PC-3 (cell line): ENCODE measurements at regions not wholly inside any gene's neighbourhood (a gene's known extent, or its start where the extent isn't known, plus 50 kb on each side); places are given as distances from the start of the nearest gene placed in this dataset.

Experiments used
- ATAC-seq: fragments of 200-7000 bp; cut with Tn5 transposase; 2 replicates; pipeline ENCODE4 v1.9.1; 2020; ENCODE audit warnings: mild to moderate bottlenecking, moderate library complexity
- BruUV-seq: library from RNA; stranded (reverse); fragments of 400-500 nt; replicated peaks from 2 replicates; lab custom pipeline; 2021; lab: Mats Ljungman, UMichigan
- CTCF ChIA-PET: fragments of 300-600 bp; sonication (Branson Sonifier 250); formaldehyde crosslinking; loops from one replicate; lab custom pipeline; 2022; ENCODE audit warnings: antibody characterized with exemption; lab: Charles Lee
- POLR2A ChIA-PET: fragments of 300-600 bp; sonication (Branson Sonifier 250); formaldehyde crosslinking; loops from one replicate; lab custom pipeline; 2022; ENCODE audit warnings: antibody characterized with exemption; ENCODE audit not compliant: unreplicated experiment; lab: Charles Lee
- DNase-seq: peaks from one replicate; pipeline ENCODE4 v3.0.0-alpha.2; 2015
- H2AFZ ChIP-seq: fragments of 300-600 bp; sonication (generic); 2 replicates; pipeline ENCODE4 v1.6.0; 2016; ENCODE audit warnings: antibody characterized with exemption, low read length
- H3F3A ChIP-seq: fragments of 300-600 bp; sonication (generic); one replicate; pipeline ENCODE4 v1.6.0; 2017; ENCODE audit warnings: antibody characterized with exemption, low read length, control low read depth, mild to moderate bottlenecking; ENCODE audit not compliant: unreplicated experiment
- H3K27ac ChIP-seq: fragments of 300-600 bp; sonication (generic); 2 replicates; pipeline ENCODE4 v1.5.1; 2016; ENCODE audit warnings: mild to moderate bottlenecking, low read length
- H3K27me3 ChIP-seq: fragments of 300-600 bp; sonication (generic); 2 replicates; pipeline ENCODE4 v1.6.1; 2016; ENCODE audit warnings: low read length, mixed read lengths
- H3K36me3 ChIP-seq: fragments of 300-600 bp; sonication (generic); 2 replicates; pipeline ENCODE4 v1.6.1; 2016; ENCODE audit warnings: low read depth, mixed run types, low read length, mixed read lengths
- H3K4me1 ChIP-seq: fragments of 300-600 bp; sonication (generic); 2 replicates; pipeline ENCODE4 v1.5.1; 2016; ENCODE audit warnings: low read length; ENCODE audit not compliant: insufficient read depth
- H3K4me2 ChIP-seq: fragments of 300-600 bp; sonication (generic); 2 replicates; pipeline ENCODE4 v1.6.0; 2016; ENCODE audit warnings: low read length
- H3K4me3 ChIP-seq: fragments of 300-600 bp; sonication (generic); 2 replicates; pipeline ENCODE4 v1.5.1; 2016; ENCODE audit warnings: mild to moderate bottlenecking, low read length, mixed read lengths
- H3K79me2 ChIP-seq: fragments of 300-600 bp; sonication (generic); 2 replicates; pipeline ENCODE4 v1.6.1; 2017; ENCODE audit warnings: low read length, mixed read lengths
- H3K9ac ChIP-seq: fragments of 300-600 bp; sonication (generic); 2 replicates; pipeline ENCODE4 v1.6.0; 2016; ENCODE audit warnings: mild to moderate bottlenecking, low read length
- H3K9me2 ChIP-seq: fragments of 300-600 bp; sonication (generic); replicated peaks from 2 replicates; pipeline ENCODE4 v1.6.1; 2016; ENCODE audit warnings: mixed run types, low read length, mixed read lengths
- H3K9me3 ChIP-seq: fragments of 300-600 bp; sonication (generic); 2 replicates; pipeline ENCODE4 v1.6.1; 2016; ENCODE audit warnings: low read length, mixed read lengths
- H4K20me1 ChIP-seq: fragments of 300-600 bp; sonication (generic); 2 replicates; pipeline ENCODE4 v1.6.1; 2016; ENCODE audit warnings: low read length, mixed read lengths
- CTCF ChIP-seq: fragments of 300-600 bp; sonication (generic); conservative IDR thresholded peaks from 2 replicates; pipeline ENCODE4 v1.5.1; 2017; ENCODE audit warnings: antibody characterized with exemption, low read depth, mild to moderate bottlenecking, low read length
- EZH2 ChIP-seq: fragments of 300-600 bp; sonication (generic); IDR thresholded peaks from one replicate; pipeline ENCODE4 v1.6.1; 2017; ENCODE audit warnings: antibody characterized with exemption, mild to moderate bottlenecking, low read length; ENCODE audit not compliant: unreplicated experiment
- EZH2phosphoT487 ChIP-seq: fragments of 300-600 bp; sonication (generic); IDR thresholded peaks from 2 replicates; pipeline ENCODE4 v1.6.1; 2018; ENCODE audit warnings: mild to moderate bottlenecking, antibody characterized with exemption, low read length, borderline replicate concordance
- intact Hi-C: fragments of 100-400 bp; cut with micrococcal nuclease; formaldehyde crosslinking; loops from 2 replicates; pipeline ENCODE4 v1.9.0; 2023

GRCh38 chr4:174581901-174582300 lies 59.6 kb upstream of the HPGD start:
- Histone ChIP-seq H3K4me2 (no peak overlapping the region), H3K79me2 (no peaks in the 10 kb centered on the region), H3K9me3 (no peaks in the 10 kb centered on the region), H3K9ac (no peak overlapping the region), H3K4me1 (peaks cover 12% of the 10 kb centered on the region; the same call in 1 of the 2 replicates), H3K36me3 (no peaks in the 10 kb centered on the region), H4K20me1 (no peaks in the 10 kb centered on the region), H3K4me3 (no peak overlapping the region), H3K9me2 (no peaks in the 10 kb centered on the region), H2AFZ (no peak overlapping the region), H3F3A (no peaks in the 10 kb centered on the region), H3K27ac (no peak overlapping the region), H3K27me3 (no peaks in the 10 kb centered on the region)
- BruUV-seq, result no TSS peak
- intact Hi-C loops, result no loop called here
- CTCF ChIA-PET, result no interaction called here
- TF ChIP-seq EZH2 (no peak), CTCF (no peak), EZH2phosphoT487 (no peak)
- POLR2A ChIA-PET, result no interaction called here
- no peak for DNase-seq
- no peak for ATAC-seq

- H3K4me3 ChIP-seq, result no peak overlapping the region
- H4K20me1 ChIP-seq, result no peaks in the 10 kb centered on the region
- TF ChIP-seq EZH2, result no peak
- no peak for TF ChIP-seq EZH2phosphoT487
- no peak for TF ChIP-seq CTCF
- H3K9me2 ChIP-seq, result no peaks in the 10 kb centered on the region
- no peak overlapping the region for H2AFZ ChIP-seq
- no TSS peak for BruUV-seq
- no peaks in the 10 kb centered on the region for H3K79me2 ChIP-seq
- DNase-seq (no peak), ATAC-seq (no peak)
- POLR2A ChIA-PET, result no interaction called here
- CTCF ChIA-PET, result no interaction called here
- no peak overlapping the region for H3K9ac ChIP-seq
- H3F3A ChIP-seq, result no peaks in the 10 kb centered on the region
- peaks cover 12% of the 10 kb centered on the region; the same call in 1 of the 2 replicates for H3K4me1 ChIP-seq
- no peak overlapping the region for H3K27ac ChIP-seq
- no peaks in the 10 kb centered on the region for H3K36me3 ChIP-seq
- H3K9me3 ChIP-seq, result no peaks in the 10 kb centered on the region
- no peaks in the 10 kb centered on the region for H3K27me3 ChIP-seq
- no peak overlapping the region for H3K4me2 ChIP-seq
- intact Hi-C loops, result no loop called here
These were observed 58.3 kb upstream of the HPGD start for GRCh38 chr4:174580597-174580996.

- ChIA-PET CTCF (no interaction called here), POLR2A (no interaction called here)
- no peak overlapping the region for H3K4me2 ChIP-seq
- H3F3A ChIP-seq, result no peaks in the 10 kb centered on the region
- H3K36me3 ChIP-seq, result no peaks in the 10 kb centered on the region
- TF ChIP-seq EZH2, result no peak
- TF ChIP-seq EZH2phosphoT487, result no peak
- no peak for TF ChIP-seq CTCF
- DNase-seq (no peak), ATAC-seq (peak; percentile 35; the same call in 1 of the 2 replicates)
- H2AFZ ChIP-seq, result no peak overlapping the region
- H3K79me2 ChIP-seq, result no peaks in the 10 kb centered on the region
- peak overlapping the region; percentile 51 for H3K27ac ChIP-seq
- H3K27me3 ChIP-seq, result no peaks in the 10 kb centered on the region
- no peaks in the 10 kb centered on the region for H3K9me2 ChIP-seq
- no TSS peak for BruUV-seq
- intact Hi-C loops, result no loop called here
- peaks cover 12% of the 10 kb centered on the region; the same call in 1 of the 2 replicates for H3K4me1 ChIP-seq
- no peaks in the 10 kb centered on the region for H4K20me1 ChIP-seq
- H3K9me3 ChIP-seq, result no peaks in the 10 kb centered on the region
- H3K4me3 ChIP-seq, result no peak overlapping the region
- no peak overlapping the region for H3K9ac ChIP-seq
These were observed 57.1 kb upstream of the HPGD start for GRCh38 chr4:174579421-174579820.
